Hepatocyte (in vitro differentiated cells): ENCODE measurements at regions not wholly inside any gene's neighbourhood (a gene's known extent, or its start where the extent isn't known, plus 50 kb on each side); places are given as distances from the start of the nearest gene placed in this dataset.

Source experiments
- DNase-seq: peaks from one replicate; pipeline ENCODE4 v3.0.0-alpha.2; 2016; ENCODE audit warnings: low spot score
- H2AFZ ChIP-seq: fragments of 200-600 bp; sonication (generic); 2 replicates; pipeline ENCODE4 v1.6.0; 2016; ENCODE audit warnings: antibody characterized with exemption, mild to moderate bottlenecking
- H3K27ac ChIP-seq: fragments of 200-600 bp; sonication (generic); 2 replicates; pipeline ENCODE4 v1.5.1; 2016; ENCODE audit warnings: mild to moderate bottlenecking
- H3K27me3 ChIP-seq: fragments of 200-600 bp; sonication (generic); 2 replicates; pipeline ENCODE4 v1.6.1; 2016
- H3K36me3 ChIP-seq: fragments of 200-600 bp; sonication (generic); replicated peaks from 2 replicates; pipeline ENCODE4 v1.5.1; 2016; ENCODE audit warnings: low read depth; ENCODE audit not compliant: insufficient read depth
- H3K4me1 ChIP-seq: fragments of 200-600 bp; sonication (generic); 2 replicates; pipeline ENCODE4 v1.5.1; 2016; ENCODE audit warnings: mild to moderate bottlenecking, moderate library complexity; ENCODE audit not compliant: insufficient read depth
- H3K4me2 ChIP-seq: fragments of 200-600 bp; sonication (generic); 2 replicates; pipeline ENCODE4 v1.6.0; 2016
- H3K4me3 ChIP-seq: fragments of 200-600 bp; sonication (generic); 2 replicates; pipeline ENCODE4 v1.5.1; 2016; ENCODE audit warnings: mild to moderate bottlenecking
- H3K79me2 ChIP-seq: fragments of 200-600 bp; sonication (generic); 2 replicates; pipeline ENCODE4 v1.6.0; 2017; ENCODE audit warnings: mild to moderate bottlenecking
- H3K9me2 ChIP-seq: fragments of 200-600 bp; sonication (generic); replicated peaks from 2 replicates; pipeline ENCODE4 v1.6.0; 2017; ENCODE audit warnings: mild to moderate bottlenecking; ENCODE audit not compliant: insufficient read depth
- H3K9me3 ChIP-seq: fragments of 200-600 bp; sonication (generic); 2 replicates; pipeline ENCODE4 v1.5.1; 2016; ENCODE audit warnings: low read depth, mild to moderate bottlenecking
- H4K20me1 ChIP-seq: fragments of 200-600 bp; sonication (generic); 2 replicates; pipeline ENCODE4 v1.6.0; 2016; ENCODE audit warnings: mild to moderate bottlenecking; ENCODE audit not compliant: insufficient read depth, poor library complexity, severe bottlenecking
- EZH2 ChIP-seq: fragments of 200-600 bp; sonication (generic); IDR thresholded peaks from 2 replicates; pipeline ENCODE4 v1.6.1; 2016; ENCODE audit warnings: antibody characterized with exemption, mild to moderate bottlenecking, borderline replicate concordance
- EZH2phosphoT487 ChIP-seq: fragments of 200-600 bp; sonication (generic); IDR thresholded peaks from one replicate; pipeline ENCODE4 v1.6.1; 2018; ENCODE audit warnings: antibody characterized with exemption, mild to moderate bottlenecking, low read depth, moderate library complexity; ENCODE audit not compliant: unreplicated experiment, severe bottlenecking
- WGBS: methylation state at CpG from one replicate; pipeline ENCODE4 v1.1.6; 2016; ENCODE audit warnings: low lambda C conversion rate; ENCODE audit errors: missing lambda C conversion rate; 5-methylcytosine and 5-hydroxymethylcytosine counted together
- TF ChIP-seq, protein P1 (sequence below): fragments of 200-600 bp; sonication (generic); IDR thresholded peaks from 2 replicates; pipeline ENCODE4 v1.5.1; 2016; ENCODE audit warnings: antibody characterized with exemption, mild to moderate bottlenecking; ENCODE audit not compliant: poor library complexity

GRCh38 chr3:124315215-124316033 lies 323.5 kb upstream of the ROPN1 start:
- no peaks in the 10 kb centered on the region for H3K36me3 ChIP-seq
- H3K27ac ChIP-seq = no peak overlapping the region
- no peaks in the 10 kb centered on the region for H4K20me1 ChIP-seq
- WGBS = 77% methylated on average over 9 of the region's 9 CpGs
- H2AFZ ChIP-seq = no peak overlapping the region
- no peak overlapping the region for H3K4me2 ChIP-seq
- H3K4me3 ChIP-seq = no peak overlapping the region
- H3K27me3 ChIP-seq = no peaks in the 10 kb centered on the region
- TF ChIP-seq EZH2 (no peak), EZH2phosphoT487 (no peak)
- TF ChIP-seq, protein P1, sequence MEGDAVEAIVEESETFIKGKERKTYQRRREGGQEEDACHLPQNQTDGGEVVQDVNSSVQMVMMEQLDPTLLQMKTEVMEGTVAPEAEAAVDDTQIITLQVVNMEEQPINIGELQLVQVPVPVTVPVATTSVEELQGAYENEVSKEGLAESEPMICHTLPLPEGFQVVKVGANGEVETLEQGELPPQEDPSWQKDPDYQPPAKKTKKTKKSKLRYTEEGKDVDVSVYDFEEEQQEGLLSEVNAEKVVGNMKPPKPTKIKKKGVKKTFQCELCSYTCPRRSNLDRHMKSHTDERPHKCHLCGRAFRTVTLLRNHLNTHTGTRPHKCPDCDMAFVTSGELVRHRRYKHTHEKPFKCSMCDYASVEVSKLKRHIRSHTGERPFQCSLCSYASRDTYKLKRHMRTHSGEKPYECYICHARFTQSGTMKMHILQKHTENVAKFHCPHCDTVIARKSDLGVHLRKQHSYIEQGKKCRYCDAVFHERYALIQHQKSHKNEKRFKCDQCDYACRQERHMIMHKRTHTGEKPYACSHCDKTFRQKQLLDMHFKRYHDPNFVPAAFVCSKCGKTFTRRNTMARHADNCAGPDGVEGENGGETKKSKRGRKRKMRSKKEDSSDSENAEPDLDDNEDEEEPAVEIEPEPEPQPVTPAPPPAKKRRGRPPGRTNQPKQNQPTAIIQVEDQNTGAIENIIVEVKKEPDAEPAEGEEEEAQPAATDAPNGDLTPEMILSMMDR = no peak
- H3K79me2 ChIP-seq = no peaks in the 10 kb centered on the region
- DNase-seq = peak; percentile 15
- no peaks in the 10 kb centered on the region for H3K4me1 ChIP-seq
- no peaks in the 10 kb centered on the region for H3K9me3 ChIP-seq
- no peaks in the 10 kb centered on the region for H3K9me2 ChIP-seq

DNA sequence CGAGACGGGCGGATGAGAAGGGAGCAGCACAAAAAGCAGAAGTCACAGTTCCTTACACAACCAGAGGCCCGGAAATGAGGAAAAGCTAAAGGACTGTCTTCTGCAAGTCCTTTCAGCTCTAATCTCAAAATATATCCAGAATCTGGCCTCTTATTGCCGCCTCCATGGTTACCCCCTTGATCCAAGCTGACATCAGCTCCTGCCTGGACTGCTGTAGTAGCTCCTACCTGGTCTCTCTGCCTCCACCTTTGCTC lies 324.0 kb upstream of the ROPN1 start:
- TF ChIP-seq EZH2 (no peak), EZH2phosphoT487 (no peak)
- TF ChIP-seq, protein P1 = no peak

DNA sequence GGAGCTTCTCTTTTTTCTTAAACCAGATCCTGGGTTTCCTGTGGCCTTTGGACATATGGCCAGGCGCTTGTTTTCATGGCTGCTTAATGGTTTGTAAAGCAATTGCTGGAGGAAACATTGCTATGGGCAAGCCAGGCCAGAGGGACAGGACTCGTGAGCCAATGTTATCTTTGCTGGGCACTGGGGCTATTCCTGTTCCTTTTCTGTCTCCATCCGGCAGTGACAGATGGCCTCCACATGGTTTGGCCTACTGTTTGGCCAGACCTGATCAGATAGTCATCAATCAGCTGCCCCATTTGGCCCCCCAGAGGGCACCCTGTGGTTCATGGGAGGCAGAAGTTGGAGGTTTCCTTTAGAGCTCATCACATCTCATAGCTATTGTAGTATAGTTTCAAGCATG lies 326.1 kb upstream of the ROPN1 start:
- H3K4me3 ChIP-seq = no peak overlapping the region
- TF ChIP-seq EZH2phosphoT487 = no peak
- H3K79me2 ChIP-seq = no peaks in the 10 kb centered on the region
- no peak overlapping the region for H3K4me2 ChIP-seq
- H3K36me3 ChIP-seq = no peaks in the 10 kb centered on the region
- 89% methylated on average over 3 of the region's 3 CpGs for WGBS
- no peaks in the 10 kb centered on the region for H4K20me1 ChIP-seq
- no peak for DNase-seq
- peaks cover 4% of the 10 kb centered on the region for H3K4me1 ChIP-seq
- no peaks in the 10 kb centered on the region for H3K9me3 ChIP-seq
- no peak overlapping the region for H2AFZ ChIP-seq
- H3K9me2 ChIP-seq = no peaks in the 10 kb centered on the region
- H3K27ac ChIP-seq = no peak overlapping the region
- H3K27me3 ChIP-seq = no peaks in the 10 kb centered on the region

More for the DNA sequence above, 324.0 kb upstream of the ROPN1 start:
- DNase-seq = no peak
- Histone ChIP-seq H3K9me3 (no peaks in the 10 kb centered on the region), H3K4me3 (no peak overlapping the region), H3K4me1 (no peaks in the 10 kb centered on the region), H3K4me2 (no peak overlapping the region), H3K27ac (no peak overlapping the region), H3K36me3 (no peaks in the 10 kb centered on the region), H3K27me3 (no peaks in the 10 kb centered on the region), H3K9me2 (no peaks in the 10 kb centered on the region), H2AFZ (no peak overlapping the region), H4K20me1 (no peaks in the 10 kb centered on the region), H3K79me2 (no peaks in the 10 kb centered on the region)
- 92% methylated on average over 5 of the region's 5 CpGs for WGBS

DNA sequence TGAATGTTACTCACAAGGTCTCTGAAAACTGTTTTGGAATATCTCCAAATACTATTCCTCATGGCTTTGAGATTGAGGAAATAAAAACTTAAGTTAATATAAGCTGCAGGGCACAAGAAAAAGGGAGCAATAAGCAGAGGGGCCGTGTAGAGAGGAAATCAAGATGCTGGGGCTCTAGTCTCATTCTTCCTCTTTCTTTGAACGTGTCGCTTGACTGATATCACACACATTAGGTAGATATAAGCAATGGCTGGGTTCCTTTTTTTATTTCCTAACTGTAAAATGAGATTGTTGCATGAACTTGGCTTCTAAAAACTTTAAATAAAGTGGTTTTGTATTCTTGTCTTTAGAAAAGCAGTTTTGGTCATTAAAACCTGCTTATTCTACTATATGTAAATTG lies 326.7 kb upstream of the ROPN1 start:
- no peaks in the 10 kb centered on the region for H3K36me3 ChIP-seq
- no peak overlapping the region for H3K4me2 ChIP-seq
- no peaks in the 10 kb centered on the region for H3K9me3 ChIP-seq
- H3K79me2 ChIP-seq = no peaks in the 10 kb centered on the region
- no peak for DNase-seq
- H2AFZ ChIP-seq = no peak overlapping the region
- no peaks in the 10 kb centered on the region for H4K20me1 ChIP-seq
- H3K27me3 ChIP-seq = no peaks in the 10 kb centered on the region
- WGBS = 88% methylated on average over 3 of the region's 3 CpGs
- peaks cover 4% of the 10 kb centered on the region for H3K4me1 ChIP-seq
- H3K4me3 ChIP-seq = no peak overlapping the region
- no peak for TF ChIP-seq EZH2
- TF ChIP-seq, protein P1 = no peak
- no peak for TF ChIP-seq EZH2phosphoT487
- no peak overlapping the region for H3K27ac ChIP-seq
- no peaks in the 10 kb centered on the region for H3K9me2 ChIP-seq
